ENCODE measurements at regions not wholly inside any gene's neighbourhood (a gene's known extent, or its start where the extent isn't known, plus 50 kb on each side); places are given as distances from the start of the nearest gene placed in this dataset.

DNA sequence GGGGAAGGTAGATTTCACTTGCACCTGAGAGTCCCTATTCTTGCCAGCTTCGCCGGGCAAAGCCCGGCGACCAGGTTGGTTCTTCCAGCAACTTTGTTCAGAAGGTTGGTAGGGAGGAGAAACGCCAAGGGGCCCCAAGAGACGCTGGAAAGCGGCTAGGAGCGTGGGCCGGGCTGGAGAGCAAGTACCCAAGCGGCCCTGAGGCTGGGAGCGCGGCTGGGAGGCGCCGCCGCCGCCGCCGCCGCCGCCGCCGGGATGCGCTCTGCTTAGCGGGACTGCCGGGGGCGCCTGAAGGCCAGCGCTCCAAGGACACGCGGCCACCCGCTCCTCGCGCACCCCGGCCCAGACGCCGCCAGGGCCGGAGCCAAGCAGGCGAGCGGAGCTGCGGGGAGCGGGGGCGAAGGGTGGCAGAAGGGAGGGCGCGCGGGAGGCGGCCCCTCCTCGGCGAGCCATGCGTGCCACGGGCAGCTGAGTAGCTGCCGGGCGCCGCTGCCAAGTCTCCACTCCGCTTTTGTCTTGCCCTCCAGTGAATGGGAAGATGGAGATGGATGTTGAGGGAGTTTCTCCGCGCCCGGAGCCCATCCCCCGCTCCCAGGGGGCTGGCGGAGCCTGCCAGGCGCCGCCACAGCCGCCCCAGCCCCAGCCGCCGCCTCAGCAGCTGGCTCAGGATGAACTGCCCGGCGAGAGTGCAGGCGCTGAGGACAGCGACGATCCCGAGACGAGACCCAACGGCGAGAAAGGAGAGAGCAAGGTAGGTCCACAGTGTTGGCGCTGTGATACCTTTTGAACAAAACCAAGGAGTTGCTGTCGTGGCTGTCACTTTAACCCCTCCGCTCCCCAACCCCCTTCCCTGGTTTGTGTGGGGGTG, 227.4 kb upstream of the AZI2 start:
- DNase-seq (ENCODE audit: low spot score in 2 of 2) (no peak), ATAC-seq (replicated peaks; ENCODE audit: extremely low read depth, poor library complexity, severe bottlenecking) (no peak)
- no peak overlapping the region for H3K27ac Mint-ChIP-seq (ENCODE audit: low read depth)
- peaks cover 75% of the 10 kb centered on the region for H3K27me3 Mint-ChIP-seq
- H3K36me3 Mint-ChIP-seq (ENCODE audit: insufficient read depth), result no peaks in the 10 kb centered on the region
- no peaks in the 10 kb centered on the region for H3K4me1 Mint-ChIP-seq
- no peak overlapping the region for H3K4me3 Mint-ChIP-seq
- H3K9me3 Mint-ChIP-seq, result no peaks in the 10 kb centered on the region

DNA sequence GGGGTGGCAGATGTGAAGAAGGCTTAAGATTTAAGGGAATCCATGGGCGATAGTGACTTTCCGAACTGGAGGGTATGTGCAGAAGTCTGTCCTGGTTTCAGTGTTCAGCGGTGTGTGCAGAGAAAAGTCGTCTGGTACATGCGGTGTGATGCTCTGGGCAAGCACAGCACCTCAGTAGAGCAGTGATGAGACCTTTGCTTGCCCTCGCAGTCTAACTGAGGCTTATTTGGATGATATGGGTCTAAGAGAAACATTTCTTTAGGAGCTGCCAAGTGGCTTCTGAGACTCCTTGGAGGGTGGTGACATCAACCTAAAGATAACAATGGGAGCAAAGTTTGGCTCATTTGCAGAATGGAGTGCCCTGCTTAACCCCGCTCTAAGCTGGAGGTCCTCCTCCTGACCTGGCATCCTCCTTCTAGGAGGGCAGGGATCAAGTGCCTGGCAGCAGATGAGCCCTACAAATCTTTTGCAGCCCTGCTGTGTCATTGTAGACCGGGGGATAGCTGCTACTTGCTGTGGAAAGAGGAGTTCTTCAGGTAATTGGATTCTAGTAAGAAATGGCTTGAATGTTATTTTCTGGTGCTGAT, 228.1 kb upstream of the AZI2 start:
- no peaks in the 10 kb centered on the region for H3K4me1 Mint-ChIP-seq
- no peak overlapping the region for H3K27ac Mint-ChIP-seq (ENCODE audit: low read depth)
- ATAC-seq (replicated peaks; ENCODE audit: extremely low read depth, poor library complexity, severe bottlenecking) (no peak), DNase-seq (ENCODE audit: low spot score in 2 of 2) (no peak)
- no peaks in the 10 kb centered on the region for H3K36me3 Mint-ChIP-seq (ENCODE audit: insufficient read depth)
- H3K9me3 Mint-ChIP-seq, result no peaks in the 10 kb centered on the region
- H3K4me3 Mint-ChIP-seq, result no peak overlapping the region
- peaks cover 75% of the 10 kb centered on the region for H3K27me3 Mint-ChIP-seq

DNA sequence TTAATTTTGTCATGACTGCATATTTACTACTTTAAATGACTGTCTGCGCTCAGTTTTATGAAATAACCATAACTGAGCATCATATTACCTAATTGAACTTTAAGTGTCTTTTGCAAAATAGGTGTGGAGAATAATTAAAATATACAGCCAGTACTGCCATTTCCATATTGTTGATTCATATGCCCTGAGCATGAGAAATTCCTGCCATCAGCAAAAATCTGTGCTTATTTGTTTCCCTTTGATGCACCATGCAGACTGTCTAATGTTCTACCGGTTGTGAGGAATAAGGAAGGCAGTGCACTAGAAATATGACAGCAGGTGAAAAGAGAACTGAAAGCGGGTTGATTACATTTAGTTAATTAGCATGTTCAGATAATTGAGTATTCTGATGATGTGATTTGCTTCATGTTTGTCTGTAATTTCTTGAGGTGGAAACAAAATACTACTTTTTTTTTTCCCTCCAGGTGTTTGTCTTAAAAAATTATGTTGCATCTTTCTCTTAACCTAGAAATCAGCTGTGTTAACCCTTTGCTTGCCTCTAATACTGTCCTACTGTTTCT, 229.4 kb upstream of the AZI2 start:
- peaks cover 77% of the 10 kb centered on the region for H3K27me3 Mint-ChIP-seq
- no peaks in the 10 kb centered on the region for H3K4me1 Mint-ChIP-seq
- no peaks in the 10 kb centered on the region for H3K9me3 Mint-ChIP-seq
- H3K36me3 Mint-ChIP-seq (ENCODE audit: insufficient read depth), result no peaks in the 10 kb centered on the region
- ATAC-seq (replicated peaks; ENCODE audit: extremely low read depth, poor library complexity, severe bottlenecking) (no peak), DNase-seq (ENCODE audit: low spot score in 2 of 2) (no peak)
- no peak overlapping the region for H3K4me3 Mint-ChIP-seq
- no peak overlapping the region for H3K27ac Mint-ChIP-seq (ENCODE audit: low read depth)

DNA sequence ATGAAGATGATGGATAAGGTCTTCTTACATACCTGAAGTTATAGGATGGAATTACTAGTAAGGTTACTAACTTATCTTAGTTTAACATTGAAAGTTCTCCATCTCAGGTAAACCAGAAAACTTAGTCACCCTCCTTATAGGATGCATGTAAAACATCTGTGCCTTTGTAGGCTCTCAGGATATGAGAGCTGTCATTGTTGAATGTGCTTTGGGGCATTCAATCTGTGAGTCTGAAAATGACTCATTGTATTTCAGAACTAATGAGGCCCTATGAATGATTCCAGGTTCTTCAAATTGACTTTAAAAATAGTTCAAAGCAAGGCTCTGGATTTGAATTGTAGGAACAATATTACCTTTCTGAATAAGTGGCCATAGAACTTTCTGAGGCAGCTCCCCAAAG, 237.7 kb upstream of the AZI2 start:
- Mint-ChIP-seq H3K9me3 (no peaks in the 10 kb centered on the region), H3K4me3 (no peak overlapping the region), H3K4me1 (no peaks in the 10 kb centered on the region), H3K27ac (ENCODE audit: low read depth) (no peak overlapping the region), H3K36me3 (ENCODE audit: insufficient read depth) (no peaks in the 10 kb centered on the region), H3K27me3 (peaks cover 61% of the 10 kb centered on the region)
- DNase-seq (ENCODE audit: low spot score in 2 of 2) (no peak), ATAC-seq (replicated peaks; ENCODE audit: extremely low read depth, poor library complexity, severe bottlenecking) (no peak)

DNA sequence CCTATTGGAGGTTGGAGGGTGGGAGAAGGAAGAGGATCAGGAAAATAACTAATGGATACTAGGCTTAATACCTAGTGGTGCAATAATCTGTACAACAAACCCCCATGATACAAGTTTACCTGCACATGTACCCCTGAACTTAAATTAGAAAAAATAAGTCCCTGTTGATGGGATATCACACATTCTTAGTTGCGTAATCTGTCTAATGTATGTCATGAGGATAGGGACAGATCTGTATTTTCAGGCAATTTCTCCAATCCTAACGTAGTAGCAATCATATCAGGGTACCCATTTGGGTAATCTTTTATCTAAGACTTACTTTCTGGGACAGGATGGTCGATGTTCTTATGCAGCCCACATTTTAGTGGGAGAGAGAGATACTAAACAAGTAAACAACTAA, 239.1 kb upstream of the AZI2 start:
- DNase-seq (ENCODE audit: low spot score in 2 of 2), result no peak
- no peak for ATAC-seq (replicated peaks; ENCODE audit: extremely low read depth, poor library complexity, severe bottlenecking)
- H3K27me3 Mint-ChIP-seq, result peaks cover 60% of the 10 kb centered on the region

DNA sequence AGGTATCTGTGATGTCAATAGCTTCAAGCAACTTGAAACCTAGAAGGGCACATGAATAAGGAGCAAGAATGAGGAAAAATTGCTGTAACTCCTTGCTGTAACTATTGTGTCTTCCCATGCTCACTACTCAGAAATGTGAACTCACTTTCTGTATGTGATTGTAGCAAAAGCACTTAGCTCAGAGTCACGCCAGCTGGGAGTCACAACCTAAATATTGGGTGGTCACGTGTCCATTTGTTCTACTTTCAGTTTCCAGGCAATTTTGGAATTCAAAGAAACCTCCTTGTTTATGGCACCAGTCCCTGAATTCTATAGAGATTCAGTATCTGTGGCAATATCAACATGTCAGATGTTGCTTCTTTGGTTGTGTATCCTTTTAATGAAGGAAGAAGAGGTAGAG, 241.6 kb upstream of the AZI2 start:
- Mint-ChIP-seq H3K36me3 (ENCODE audit: insufficient read depth) (no peaks in the 10 kb centered on the region), H3K9me3 (no peaks in the 10 kb centered on the region), H3K4me3 (no peak overlapping the region), H3K4me1 (no peaks in the 10 kb centered on the region), H3K27me3 (peaks cover 37% of the 10 kb centered on the region), H3K27ac (ENCODE audit: low read depth) (no peak overlapping the region)
- ATAC-seq (replicated peaks; ENCODE audit: extremely low read depth, poor library complexity, severe bottlenecking) (no peak), DNase-seq (ENCODE audit: low spot score in 2 of 2) (no peak)

More for the DNA sequence above, 239.1 kb upstream of the AZI2 start:
- H3K4me3 Mint-ChIP-seq, result no peak overlapping the region
- no peaks in the 10 kb centered on the region for H3K9me3 Mint-ChIP-seq
- no peaks in the 10 kb centered on the region for H3K36me3 Mint-ChIP-seq (ENCODE audit: insufficient read depth)
- H3K4me1 Mint-ChIP-seq, result no peaks in the 10 kb centered on the region
- no peak overlapping the region for H3K27ac Mint-ChIP-seq (ENCODE audit: low read depth)

DNA sequence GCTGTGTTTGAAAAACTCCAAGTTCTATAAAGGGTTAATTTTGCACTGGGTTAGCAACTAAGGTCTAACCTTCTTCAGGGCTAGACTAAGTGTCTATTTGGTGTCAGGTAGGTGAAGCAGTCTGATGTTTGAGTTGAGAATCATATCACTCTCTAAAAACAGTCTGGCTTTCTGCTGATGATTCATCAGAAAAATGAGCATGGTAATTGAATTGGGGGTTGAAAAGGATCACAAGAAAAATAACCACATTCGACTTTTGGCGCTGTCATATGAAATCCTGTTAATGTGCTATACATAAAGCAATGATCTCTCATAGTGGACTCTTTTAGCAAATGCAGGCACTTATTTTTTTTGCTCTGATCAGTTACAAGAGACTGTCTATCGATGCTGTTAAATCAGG, 242.2 kb upstream of the AZI2 start:
- DNase-seq (ENCODE audit: low spot score in 2 of 2) (no peak), ATAC-seq (replicated peaks; ENCODE audit: extremely low read depth, poor library complexity, severe bottlenecking) (no peak)
- H3K27me3 Mint-ChIP-seq, result peaks cover 31% of the 10 kb centered on the region
- H3K27ac Mint-ChIP-seq (ENCODE audit: low read depth), result no peak overlapping the region
- H3K4me3 Mint-ChIP-seq, result no peak overlapping the region
- H3K9me3 Mint-ChIP-seq, result no peaks in the 10 kb centered on the region
- H3K36me3 Mint-ChIP-seq (ENCODE audit: insufficient read depth), result no peaks in the 10 kb centered on the region
- H3K4me1 Mint-ChIP-seq, result no peaks in the 10 kb centered on the region

DNA sequence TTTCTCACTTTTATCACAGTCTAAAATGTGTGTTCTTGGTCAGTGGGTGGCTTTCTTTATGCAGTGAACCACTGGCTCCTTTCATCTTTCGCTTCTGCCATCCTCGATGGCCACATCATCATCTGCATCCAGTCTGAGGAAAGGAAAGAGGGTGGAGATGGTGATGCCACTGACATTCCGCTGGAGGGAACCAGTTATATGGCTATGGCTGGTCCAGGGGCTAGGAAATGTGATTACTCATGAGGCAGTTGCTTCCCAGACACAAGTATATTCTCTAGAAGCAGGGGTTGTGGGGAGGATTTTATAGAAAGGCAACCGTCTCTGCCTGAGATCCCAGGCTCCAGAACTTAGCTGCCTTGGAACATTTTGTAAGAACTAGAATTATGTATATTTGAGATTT, 246.7 kb upstream of the AZI2 start:
- Mint-ChIP-seq H3K27me3 (peaks cover 5% of the 10 kb centered on the region), H3K4me1 (no peaks in the 10 kb centered on the region), H3K36me3 (ENCODE audit: insufficient read depth) (no peaks in the 10 kb centered on the region), H3K4me3 (no peak overlapping the region), H3K27ac (ENCODE audit: low read depth) (no peak overlapping the region), H3K9me3 (no peaks in the 10 kb centered on the region)
- ATAC-seq (replicated peaks; ENCODE audit: extremely low read depth, poor library complexity, severe bottlenecking), result no peak
- DNase-seq (ENCODE audit: low spot score in 2 of 2), result no peak

DNA sequence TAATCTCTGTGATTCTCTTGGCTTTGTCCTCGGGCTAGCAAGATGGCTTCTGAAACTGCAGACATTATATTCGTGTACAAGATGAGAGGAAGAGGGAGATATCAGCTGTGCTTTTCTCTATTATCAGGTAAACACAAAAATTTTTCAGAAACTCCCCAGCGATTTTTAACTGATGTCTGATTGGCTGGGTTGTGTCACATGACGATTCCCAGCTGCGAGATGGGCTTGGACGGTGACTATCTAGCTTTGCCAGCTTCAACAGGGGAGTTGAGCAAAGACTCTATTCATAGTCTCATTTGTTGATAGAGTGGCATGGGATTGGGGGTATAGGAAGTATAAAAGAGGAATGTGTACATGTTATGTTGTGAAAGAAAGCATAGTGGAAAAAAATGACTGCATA, 248.8 kb upstream of the AZI2 start:
- Mint-ChIP-seq H3K4me1 (no peaks in the 10 kb centered on the region), H3K36me3 (ENCODE audit: insufficient read depth) (no peaks in the 10 kb centered on the region), H3K9me3 (no peaks in the 10 kb centered on the region), H3K27me3 (peaks cover 9% of the 10 kb centered on the region), H3K27ac (ENCODE audit: low read depth) (no peak overlapping the region), H3K4me3 (no peak overlapping the region)
- DNase-seq (ENCODE audit: low spot score in 2 of 2), result no peak
- no peak for ATAC-seq (replicated peaks; ENCODE audit: extremely low read depth, poor library complexity, severe bottlenecking)

DNA sequence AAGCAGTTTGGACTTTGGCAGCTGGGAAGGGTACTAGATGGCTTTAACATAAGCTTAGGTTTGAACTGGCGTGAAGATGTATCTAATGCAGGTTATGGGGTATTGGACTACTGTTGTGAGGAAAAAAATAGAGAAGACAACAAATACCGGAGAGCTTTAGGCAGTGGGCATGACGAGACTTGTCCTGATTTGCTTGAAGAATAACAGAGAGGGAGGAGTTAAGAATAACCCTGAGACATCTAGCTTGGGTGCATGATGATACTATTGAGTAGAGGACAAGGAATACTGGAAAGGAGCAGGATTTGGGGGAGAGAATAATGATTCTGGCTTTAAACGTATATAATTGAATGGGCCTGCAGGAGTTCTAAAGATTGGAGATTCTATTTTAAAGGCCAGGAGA, 249.5 kb upstream of the AZI2 start:
- no peaks in the 10 kb centered on the region for H3K36me3 Mint-ChIP-seq (ENCODE audit: insufficient read depth)
- H3K4me1 Mint-ChIP-seq, result no peaks in the 10 kb centered on the region
- no peak overlapping the region for H3K4me3 Mint-ChIP-seq
- DNase-seq (ENCODE audit: low spot score in 2 of 2), result no peak
- no peaks in the 10 kb centered on the region for H3K9me3 Mint-ChIP-seq
- H3K27ac Mint-ChIP-seq (ENCODE audit: low read depth), result no peak overlapping the region
- no peak for ATAC-seq (replicated peaks; ENCODE audit: extremely low read depth, poor library complexity, severe bottlenecking)
- H3K27me3 Mint-ChIP-seq, result peaks cover 9% of the 10 kb centered on the region

DNA sequence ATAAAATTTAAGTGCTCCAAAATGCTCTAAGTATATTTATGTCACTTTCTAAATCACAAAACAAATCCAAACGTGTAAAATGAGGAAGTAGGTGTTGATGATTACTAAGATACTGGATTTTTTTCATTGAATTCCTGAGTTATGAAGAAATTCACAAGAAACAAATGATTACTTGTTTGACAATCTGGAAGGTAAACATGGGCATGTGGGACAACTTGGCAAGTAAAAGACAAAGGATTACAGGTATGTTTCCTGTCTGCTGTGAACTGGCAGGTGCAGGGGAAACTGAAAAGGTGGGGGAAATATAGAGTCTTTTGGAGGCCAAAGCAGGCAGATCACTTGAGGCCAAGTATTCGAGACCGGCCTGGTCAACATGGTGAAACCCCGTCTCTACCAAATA, 252.7 kb upstream of the AZI2 start:
- no peaks in the 10 kb centered on the region for H3K9me3 Mint-ChIP-seq
- H3K27me3 Mint-ChIP-seq, result peaks cover 9% of the 10 kb centered on the region
- H3K27ac Mint-ChIP-seq (ENCODE audit: low read depth), result no peak overlapping the region
- H3K36me3 Mint-ChIP-seq (ENCODE audit: insufficient read depth), result no peaks in the 10 kb centered on the region
- H3K4me1 Mint-ChIP-seq, result no peaks in the 10 kb centered on the region
- DNase-seq (ENCODE audit: low spot score in 2 of 2) (no peak), ATAC-seq (replicated peaks; ENCODE audit: extremely low read depth, poor library complexity, severe bottlenecking) (no peak)
- no peak overlapping the region for H3K4me3 Mint-ChIP-seq

DNA sequence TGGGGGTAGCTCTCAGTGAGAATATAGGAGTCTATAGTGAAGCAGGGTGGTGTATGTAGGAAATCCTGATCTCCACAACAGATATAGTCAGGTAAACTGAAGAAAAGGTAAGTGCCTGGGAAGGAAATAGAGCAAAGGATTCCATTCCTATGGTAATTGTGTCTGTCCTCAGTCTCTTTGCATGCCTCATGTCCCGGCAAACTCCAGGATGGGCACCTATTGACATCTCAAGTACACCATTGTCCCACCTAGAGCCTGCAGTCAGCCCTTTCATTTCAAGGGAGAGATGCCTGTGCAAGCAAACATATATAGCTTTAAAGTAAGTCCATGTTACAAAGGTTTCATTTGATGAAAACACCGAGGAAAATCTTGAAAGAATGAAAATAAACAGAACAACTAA, 257.7 kb upstream of the AZI2 start:
- no peaks in the 10 kb centered on the region for H3K36me3 Mint-ChIP-seq (ENCODE audit: insufficient read depth)
- no peak overlapping the region for H3K27ac Mint-ChIP-seq (ENCODE audit: low read depth)
- H3K27me3 Mint-ChIP-seq, result peaks cover 3% of the 10 kb centered on the region
- H3K9me3 Mint-ChIP-seq, result no peaks in the 10 kb centered on the region
- ATAC-seq (replicated peaks; ENCODE audit: extremely low read depth, poor library complexity, severe bottlenecking), result no peak
- no peak for DNase-seq (ENCODE audit: low spot score in 2 of 2)
- no peak overlapping the region for H3K4me3 Mint-ChIP-seq
- no peaks in the 10 kb centered on the region for H3K4me1 Mint-ChIP-seq

DNA sequence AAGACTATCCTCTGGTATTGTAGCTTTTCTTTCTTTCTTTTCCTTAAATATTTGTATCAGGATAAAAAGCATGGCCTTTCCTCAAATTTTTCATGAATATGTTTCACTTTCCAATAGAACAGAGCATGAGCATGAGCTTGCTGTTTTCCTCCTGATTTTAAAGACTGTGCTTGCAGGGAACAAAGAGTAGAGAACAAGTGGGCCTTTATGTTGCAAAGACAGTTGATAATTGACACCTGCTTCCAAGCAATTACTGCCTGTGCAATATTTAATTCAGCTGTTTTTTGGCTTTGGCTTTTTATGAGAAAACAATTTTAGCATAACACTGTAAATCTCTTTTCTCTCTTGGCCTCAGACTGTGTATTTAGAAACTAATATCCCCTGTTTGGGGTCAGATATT, 263.6 kb upstream of the AZI2 start:
- Mint-ChIP-seq H3K9me3 (no peaks in the 10 kb centered on the region), H3K4me1 (no peaks in the 10 kb centered on the region), H3K4me3 (no peak overlapping the region), H3K27ac (ENCODE audit: low read depth) (no peak overlapping the region), H3K36me3 (ENCODE audit: insufficient read depth) (no peaks in the 10 kb centered on the region), H3K27me3 (no peaks in the 10 kb centered on the region)
- DNase-seq (ENCODE audit: low spot score in 2 of 2) (no peak), ATAC-seq (replicated peaks; ENCODE audit: extremely low read depth, poor library complexity, severe bottlenecking) (no peak)
